ENCODE measurements at regions not wholly inside any gene's neighbourhood (a gene's known extent, or its start where the extent isn't known, plus 50 kb on each side); places are given as distances from the start of the nearest gene placed in this dataset.

DNA sequence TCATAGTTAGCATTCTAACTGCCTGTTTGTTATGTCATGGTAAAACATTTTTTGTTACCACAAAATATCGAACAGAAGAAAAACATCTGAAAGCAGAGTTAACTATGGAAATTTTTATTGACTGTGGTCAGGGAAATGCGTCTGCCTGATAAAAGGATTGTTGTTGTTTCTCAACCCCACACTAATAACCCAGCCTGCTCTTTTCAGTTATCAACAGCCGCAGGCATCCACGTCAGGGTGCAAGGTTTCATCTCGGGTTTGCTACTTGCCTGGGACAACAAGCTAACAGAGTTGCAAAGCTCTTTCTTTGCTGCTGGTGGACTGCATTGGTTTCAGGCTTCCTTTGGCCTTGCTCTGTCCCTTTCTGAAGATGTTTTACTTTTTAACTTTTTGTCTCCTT lies 969.2 kb downstream of the CDH18 start:
- no peak overlapping the region for H3K4me3 ChIP-seq
- no peak overlapping the region for H3K9ac ChIP-seq
- no peaks in the 10 kb centered on the region for H3K4me1 ChIP-seq (ENCODE audit: insufficient read depth)
- H3K9me3 ChIP-seq (ENCODE audit: low read depth): no peaks in the 10 kb centered on the region
- in situ Hi-C loops (cut with MboI): no loop called here
- H3K36me3 ChIP-seq (ENCODE audit: low read depth): no peaks in the 10 kb centered on the region
- H4K20me1 ChIP-seq (ENCODE audit: insufficient read depth): no peaks in the 10 kb centered on the region
- no peak overlapping the region for H3K4me2 ChIP-seq (ENCODE audit: unreplicated experiment)
- no peaks in the 10 kb centered on the region for H3K9me2 ChIP-seq (ENCODE audit: insufficient read depth)
- no peak overlapping the region for H2AFZ ChIP-seq
- no peak for DNase-seq
- H3F3A ChIP-seq (ENCODE audit: insufficient read depth): no peaks in the 10 kb centered on the region
- TF ChIP-seq EZH2 (IDR thresholded peaks at IDR 0.05; ENCODE audit: insufficient read depth, poor library complexity, severe bottlenecking) (no peak), EZH2phosphoT487 (IDR thresholded peaks at IDR 0.05; ENCODE audit: insufficient read depth, low read depth) (no peak)
- WGBS, 2 experiments (ENCODE audit: low coverage in 1 of 2, low lambda C conversion rate in 2 of 2, missing lambda C conversion rate in 2 of 2): 1 to 8% methylated on average over 5 of the region's 5 CpGs
- no peaks in the 10 kb centered on the region for H3K79me2 ChIP-seq (ENCODE audit: insufficient read depth)
- H3K27ac ChIP-seq: no peak overlapping the region
- no peaks in the 10 kb centered on the region for H3K27me3 ChIP-seq (replicated peaks; ENCODE audit: insufficient read depth)

DNA sequence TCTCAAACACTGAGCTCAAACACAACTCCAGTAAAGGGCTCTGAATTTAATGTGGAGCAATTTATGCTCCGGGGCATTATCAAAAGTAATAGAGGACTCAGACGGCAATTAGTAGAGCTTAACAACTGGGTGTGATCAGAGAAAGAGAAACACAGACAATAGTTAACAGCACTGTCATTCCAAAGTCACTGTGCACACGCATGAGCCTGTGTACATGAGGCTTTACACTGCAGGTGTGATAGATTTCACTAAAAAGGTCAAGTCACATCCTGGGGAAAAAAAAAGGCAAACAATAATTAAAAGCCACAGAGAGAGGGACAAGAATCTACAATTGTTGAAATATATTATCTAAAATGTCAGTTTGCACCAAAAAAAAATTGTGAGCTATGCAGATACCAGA lies 956.5 kb downstream of the CDH18 start:
- no peaks in the 10 kb centered on the region for H4K20me1 ChIP-seq (ENCODE audit: insufficient read depth)
- H2AFZ ChIP-seq: no peak overlapping the region
- no peak overlapping the region for H3K27ac ChIP-seq
- no peaks in the 10 kb centered on the region for H3K79me2 ChIP-seq (ENCODE audit: insufficient read depth)
- DNase-seq: no peak
- H3K9me3 ChIP-seq (ENCODE audit: low read depth): no peaks in the 10 kb centered on the region
- no peaks in the 10 kb centered on the region for H3K9me2 ChIP-seq (ENCODE audit: insufficient read depth)
- H3K4me3 ChIP-seq: no peak overlapping the region
- no peak overlapping the region for H3K4me2 ChIP-seq (ENCODE audit: unreplicated experiment)
- H3K36me3 ChIP-seq (ENCODE audit: low read depth): no peaks in the 10 kb centered on the region
- in situ Hi-C loops (cut with MboI): no loop called here
- no peaks in the 10 kb centered on the region for H3K4me1 ChIP-seq (ENCODE audit: insufficient read depth)
- WGBS, 2 experiments (ENCODE audit: low coverage in 1 of 2, low lambda C conversion rate in 2 of 2, missing lambda C conversion rate in 2 of 2): 32 to 34% methylated on average over 3 of the region's 3 CpGs
- no peaks in the 10 kb centered on the region for H3F3A ChIP-seq (ENCODE audit: insufficient read depth)
- no peaks in the 10 kb centered on the region for H3K27me3 ChIP-seq (replicated peaks; ENCODE audit: insufficient read depth)
- H3K9ac ChIP-seq: no peak overlapping the region
- TF ChIP-seq EZH2phosphoT487 (IDR thresholded peaks at IDR 0.05; ENCODE audit: insufficient read depth, low read depth) (no peak), EZH2 (IDR thresholded peaks at IDR 0.05; ENCODE audit: insufficient read depth, poor library complexity, severe bottlenecking) (no peak)

DNA sequence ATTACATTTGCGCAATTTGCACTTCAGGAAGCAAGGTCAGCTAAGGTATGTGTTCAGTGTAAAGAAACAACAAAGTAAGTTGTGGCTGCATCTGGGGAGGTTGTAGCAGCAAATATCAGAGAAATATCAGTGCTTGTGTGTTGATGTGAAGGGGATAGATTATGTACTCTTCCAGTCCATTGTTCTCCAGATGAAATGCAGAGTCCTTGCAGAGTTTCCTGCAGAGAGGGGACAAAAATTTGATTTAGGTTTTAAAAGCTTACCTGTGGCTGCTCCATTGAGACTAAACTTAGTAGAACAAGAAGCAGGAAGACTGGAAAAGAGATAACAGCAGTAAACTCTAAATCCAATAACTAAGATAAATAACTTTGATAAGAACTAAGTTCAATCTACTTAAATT lies 952.2 kb downstream of the CDH18 start:
- no peaks in the 10 kb centered on the region for H3K9me3 ChIP-seq (ENCODE audit: low read depth)
- no peak overlapping the region for H2AFZ ChIP-seq
- TF ChIP-seq EZH2 (IDR thresholded peaks at IDR 0.05; ENCODE audit: insufficient read depth, poor library complexity, severe bottlenecking) (no peak), EZH2phosphoT487 (IDR thresholded peaks at IDR 0.05; ENCODE audit: insufficient read depth, low read depth) (no peak)
- H3K36me3 ChIP-seq (ENCODE audit: low read depth): no peaks in the 10 kb centered on the region
- WGBS, 2 experiments (ENCODE audit: low coverage in 1 of 2, low lambda C conversion rate in 2 of 2, missing lambda C conversion rate in 2 of 2): 0% methylated on average over 1 of the region's 1 CpG
- H3K27ac ChIP-seq: no peak overlapping the region
- H3K4me3 ChIP-seq: no peak overlapping the region
- no peaks in the 10 kb centered on the region for H3K4me1 ChIP-seq (ENCODE audit: insufficient read depth)
- no peak overlapping the region for H3K4me2 ChIP-seq (ENCODE audit: unreplicated experiment)
- H3K79me2 ChIP-seq (ENCODE audit: insufficient read depth): no peaks in the 10 kb centered on the region
- H4K20me1 ChIP-seq (ENCODE audit: insufficient read depth): no peaks in the 10 kb centered on the region
- no peak for DNase-seq
- no peaks in the 10 kb centered on the region for H3F3A ChIP-seq (ENCODE audit: insufficient read depth)
- H3K9me2 ChIP-seq (ENCODE audit: insufficient read depth): no peaks in the 10 kb centered on the region
- no peaks in the 10 kb centered on the region for H3K27me3 ChIP-seq (replicated peaks; ENCODE audit: insufficient read depth)
- in situ Hi-C loops (cut with MboI): no loop called here
- H3K9ac ChIP-seq: no peak overlapping the region

DNA sequence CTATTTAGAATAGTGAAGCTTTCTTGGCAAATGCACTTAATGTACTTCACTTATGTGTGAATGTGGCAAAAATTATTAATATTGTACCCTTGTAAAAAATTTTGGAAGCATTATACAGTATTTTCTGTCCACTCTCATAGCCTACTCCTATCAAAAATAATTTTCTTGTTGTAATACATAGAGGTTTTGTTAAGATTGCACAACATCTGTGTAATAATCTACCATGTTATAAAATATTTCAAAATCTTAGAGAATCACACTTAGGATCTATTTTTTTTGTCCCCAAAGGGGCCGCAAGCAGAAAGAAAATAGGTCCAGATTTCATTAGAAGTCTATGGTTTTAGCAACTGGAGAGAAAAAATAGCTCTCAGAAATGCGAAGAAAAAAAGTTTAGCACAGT lies 945.9 kb downstream of the CDH18 start:
- Histone ChIP-seq H3K27me3 (replicated peaks; ENCODE audit: insufficient read depth) (no peaks in the 10 kb centered on the region), H3K36me3 (ENCODE audit: low read depth) (no peaks in the 10 kb centered on the region), H2AFZ (no peak overlapping the region), H3K9me3 (ENCODE audit: low read depth) (no peaks in the 10 kb centered on the region), H3K79me2 (ENCODE audit: insufficient read depth) (no peaks in the 10 kb centered on the region), H3K4me2 (ENCODE audit: unreplicated experiment) (no peak overlapping the region), H3K27ac (no peak overlapping the region), H4K20me1 (ENCODE audit: insufficient read depth) (no peaks in the 10 kb centered on the region), H3K4me3 (no peak overlapping the region), H3K9ac (no peak overlapping the region), H3K9me2 (ENCODE audit: insufficient read depth) (no peaks in the 10 kb centered on the region; the same call in 1 of the 2 replicates), H3F3A (ENCODE audit: insufficient read depth) (no peaks in the 10 kb centered on the region), H3K4me1 (ENCODE audit: insufficient read depth) (no peaks in the 10 kb centered on the region)
- 10 to 18% methylated on average over 2 of the region's 2 CpGs for WGBS, 2 experiments (ENCODE audit: low coverage in 1 of 2, low lambda C conversion rate in 2 of 2, missing lambda C conversion rate in 2 of 2)
- TF ChIP-seq EZH2phosphoT487 (IDR thresholded peaks at IDR 0.05; ENCODE audit: insufficient read depth, low read depth) (no peak), EZH2 (IDR thresholded peaks at IDR 0.05; ENCODE audit: insufficient read depth, poor library complexity, severe bottlenecking) (no peak)
- in situ Hi-C loops (cut with MboI): no loop called here
- DNase-seq: no peak

DNA sequence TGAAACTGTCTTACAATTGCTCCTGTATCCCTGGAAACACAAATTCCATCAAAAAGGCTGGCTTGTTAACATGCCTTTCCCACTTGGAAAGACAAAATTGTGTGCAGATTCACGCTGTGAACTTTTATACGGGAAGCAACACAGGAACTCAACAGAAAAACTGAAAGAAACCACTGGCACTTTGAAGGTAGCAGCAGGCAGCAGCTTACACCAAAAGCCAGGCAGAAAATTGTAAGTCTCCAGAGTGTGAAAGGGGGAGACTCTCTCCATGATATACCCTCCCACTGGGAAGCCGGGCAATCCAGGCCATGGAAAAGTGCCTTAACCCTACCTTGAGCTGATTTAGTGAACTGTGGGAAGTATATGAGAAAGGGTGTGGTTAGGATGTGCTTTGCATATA lies 943.7 kb downstream of the CDH18 start:
- Histone ChIP-seq H2AFZ (no peak overlapping the region), H3K9me3 (ENCODE audit: low read depth) (peaks cover under 1% of the 10 kb centered on the region), H3K79me2 (ENCODE audit: insufficient read depth) (no peaks in the 10 kb centered on the region), H3K9ac (no peak overlapping the region), H3K4me3 (no peak overlapping the region), H3K27me3 (replicated peaks; ENCODE audit: insufficient read depth) (no peaks in the 10 kb centered on the region), H3F3A (ENCODE audit: insufficient read depth) (no peaks in the 10 kb centered on the region), H4K20me1 (ENCODE audit: insufficient read depth) (no peaks in the 10 kb centered on the region), H3K27ac (no peak overlapping the region), H3K4me1 (ENCODE audit: insufficient read depth) (no peaks in the 10 kb centered on the region), H3K36me3 (ENCODE audit: low read depth) (no peaks in the 10 kb centered on the region), H3K9me2 (ENCODE audit: insufficient read depth) (no peaks in the 10 kb centered on the region; the same call in 1 of the 2 replicates), H3K4me2 (ENCODE audit: unreplicated experiment) (no peak overlapping the region)
- in situ Hi-C loops (cut with MboI): no loop called here
- WGBS, 2 experiments (ENCODE audit: low coverage in 1 of 2, low lambda C conversion rate in 2 of 2, missing lambda C conversion rate in 2 of 2): 22 to 33% methylated on average over 3 of the region's 3 CpGs
- DNase-seq: no peak
- TF ChIP-seq EZH2phosphoT487 (IDR thresholded peaks at IDR 0.05; ENCODE audit: insufficient read depth, low read depth): no peak
- TF ChIP-seq EZH2 (IDR thresholded peaks at IDR 0.05; ENCODE audit: insufficient read depth, poor library complexity, severe bottlenecking): no peak
